ENCODE measurements at regions not wholly inside any gene's neighbourhood (a gene's known extent, or its start where the extent isn't known, plus 50 kb on each side); places are given as distances from the start of the nearest gene placed in this dataset.
A peak's percentile ranks its signal among the peaks of the same experiment; 100 is the strongest.

DNA sequence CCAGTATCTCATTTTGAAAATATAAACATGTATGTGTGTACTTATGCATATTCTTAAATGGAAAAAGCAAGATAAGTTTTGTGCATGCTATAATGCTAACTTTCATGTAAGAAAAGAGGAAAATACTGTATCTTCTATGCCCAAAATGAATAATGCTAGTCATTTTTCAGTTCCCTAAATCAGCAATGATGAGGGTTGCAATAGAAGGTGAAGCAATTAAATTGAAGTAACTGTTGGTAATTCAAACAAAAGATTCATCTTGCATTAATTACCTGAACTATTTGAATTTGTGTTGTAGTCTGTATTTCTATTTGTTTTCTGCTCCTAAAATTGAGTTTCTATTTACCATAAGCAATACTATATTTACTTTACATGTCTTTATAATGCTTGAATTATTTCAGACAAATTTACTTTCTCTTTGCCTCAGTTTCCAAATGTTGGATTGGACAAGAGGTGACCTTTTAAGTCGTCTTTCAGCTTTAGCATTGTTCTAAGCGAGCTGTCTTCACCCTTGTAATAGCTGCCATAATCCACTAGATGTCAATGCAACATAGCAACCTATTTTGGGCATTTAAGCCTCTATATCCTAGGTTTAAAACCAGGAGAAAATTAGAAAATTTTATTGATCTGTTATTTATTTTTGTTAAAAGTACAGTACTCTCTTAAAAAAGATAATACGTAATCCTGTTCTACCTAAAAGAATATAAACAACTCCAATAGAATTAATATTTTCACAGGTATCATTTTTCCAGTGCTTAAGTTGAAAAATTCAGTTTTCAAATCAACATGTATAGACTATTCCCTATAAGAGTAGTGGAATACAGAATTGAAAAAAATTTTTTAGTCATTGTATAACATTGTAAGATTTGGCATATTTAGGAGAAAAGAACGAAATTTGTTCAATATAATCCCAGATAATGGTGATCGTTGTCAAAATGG lies 52.3 kb upstream of the IFNGR1 start:
- Histone ChIP-seq H3K9me3 (no peaks in the 10 kb centered on the region), H3K36me3 (no peaks in the 10 kb centered on the region), H3K4me3 (no peak overlapping the region), H3K27ac (no peak overlapping the region), H3K4me1 (no peaks in the 10 kb centered on the region), H3K27me3 (no peaks in the 10 kb centered on the region)
- DNase-seq, result no peak
- TF ChIP-seq POLR2A (IDR thresholded peaks at IDR 0.05), result no peak
- TF ChIP-seq, protein P1, sequence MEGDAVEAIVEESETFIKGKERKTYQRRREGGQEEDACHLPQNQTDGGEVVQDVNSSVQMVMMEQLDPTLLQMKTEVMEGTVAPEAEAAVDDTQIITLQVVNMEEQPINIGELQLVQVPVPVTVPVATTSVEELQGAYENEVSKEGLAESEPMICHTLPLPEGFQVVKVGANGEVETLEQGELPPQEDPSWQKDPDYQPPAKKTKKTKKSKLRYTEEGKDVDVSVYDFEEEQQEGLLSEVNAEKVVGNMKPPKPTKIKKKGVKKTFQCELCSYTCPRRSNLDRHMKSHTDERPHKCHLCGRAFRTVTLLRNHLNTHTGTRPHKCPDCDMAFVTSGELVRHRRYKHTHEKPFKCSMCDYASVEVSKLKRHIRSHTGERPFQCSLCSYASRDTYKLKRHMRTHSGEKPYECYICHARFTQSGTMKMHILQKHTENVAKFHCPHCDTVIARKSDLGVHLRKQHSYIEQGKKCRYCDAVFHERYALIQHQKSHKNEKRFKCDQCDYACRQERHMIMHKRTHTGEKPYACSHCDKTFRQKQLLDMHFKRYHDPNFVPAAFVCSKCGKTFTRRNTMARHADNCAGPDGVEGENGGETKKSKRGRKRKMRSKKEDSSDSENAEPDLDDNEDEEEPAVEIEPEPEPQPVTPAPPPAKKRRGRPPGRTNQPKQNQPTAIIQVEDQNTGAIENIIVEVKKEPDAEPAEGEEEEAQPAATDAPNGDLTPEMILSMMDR (IDR thresholded peaks at IDR 0.05), result peak; percentile 54 to 96 (median 93)

DNA sequence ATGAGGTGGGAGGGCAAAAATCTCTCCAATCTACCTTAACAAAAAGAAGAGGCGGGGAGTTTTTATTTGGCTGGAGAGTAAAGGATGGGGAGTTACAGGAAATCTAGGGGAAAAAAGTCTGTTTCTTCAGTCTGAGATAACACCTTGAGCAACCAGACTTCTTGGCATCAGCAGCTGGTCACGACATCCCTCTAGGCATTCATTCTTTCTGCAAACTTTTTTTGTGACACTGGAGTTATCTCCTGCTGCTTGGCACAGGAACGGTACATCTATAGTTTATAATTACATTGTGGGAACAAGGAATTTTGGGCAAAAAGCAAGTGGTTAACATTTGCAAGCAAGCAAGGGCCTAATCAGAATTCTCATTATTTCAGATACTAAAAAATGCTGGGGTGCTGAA lies 50.6 kb upstream of the IFNGR1 start:
- no peak overlapping the region for H3K4me3 ChIP-seq
- H3K27me3 ChIP-seq, result no peaks in the 10 kb centered on the region
- no peaks in the 10 kb centered on the region for H3K9me3 ChIP-seq
- H3K36me3 ChIP-seq, result no peaks in the 10 kb centered on the region
- H3K27ac ChIP-seq, result no peak overlapping the region
- no peaks in the 10 kb centered on the region for H3K4me1 ChIP-seq
- no peak for TF ChIP-seq POLR2A (IDR thresholded peaks at IDR 0.05)
- TF ChIP-seq, protein P1 (IDR thresholded peaks at IDR 0.05), result no peak
- no peak for DNase-seq

DNA sequence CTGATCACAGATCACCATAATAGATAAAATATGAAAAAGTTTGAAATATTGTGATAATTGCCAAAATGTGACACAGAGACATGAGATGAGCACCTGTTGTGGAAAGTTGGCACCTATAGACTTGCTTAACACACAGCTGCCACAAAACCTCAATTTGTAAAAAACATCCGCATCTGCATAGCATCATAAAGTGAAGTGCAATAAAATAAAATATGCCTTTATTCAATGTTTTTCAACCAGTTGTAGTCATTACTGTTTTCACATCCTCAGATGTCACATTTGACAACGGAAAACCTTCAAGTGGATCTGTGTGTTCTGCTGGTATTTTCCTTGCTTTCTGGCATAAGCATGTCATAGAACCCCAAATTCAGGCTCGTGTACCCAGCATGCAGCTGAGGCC lies 50.2 kb upstream of the IFNGR1 start:
- Histone ChIP-seq H3K9me3 (no peaks in the 10 kb centered on the region), H3K36me3 (no peaks in the 10 kb centered on the region), H3K27me3 (no peaks in the 10 kb centered on the region), H3K27ac (no peak overlapping the region), H3K4me1 (no peaks in the 10 kb centered on the region), H3K4me3 (no peak overlapping the region)
- no peak for DNase-seq
- TF ChIP-seq POLR2A (IDR thresholded peaks at IDR 0.05), result no peak
- TF ChIP-seq, protein P1 (IDR thresholded peaks at IDR 0.05), result no peak

All from Peyer's patch (tissue), 4 donors.